Epidermal melanocyte (primary cell): ENCODE measurements at regions not wholly inside any gene's neighbourhood (a gene's known extent, or its start where the extent isn't known, plus 50 kb on each side); places are given as distances from the start of the nearest gene placed in this dataset.
"Not testable (repeated sequence)": the region's sequence is repeated elsewhere in the genome, so short reads cannot be mapped to it uniquely, and the experiment has no call there.

Experiments used
- DNase-seq: peaks from one replicate; pipeline ENCODE4 v3.0.0; 2011; ENCODE audit warnings: low spot score; ENCODE audit not compliant: insufficient read length

- DNase-seq: no peak
Measured at GRCh38 chr16:9141813-9142212, 50.4 kb downstream of the HAPSTR1 start.

- DNase-seq: no peak
Measured at GRCh38 chr16:9144106-9144505, 52.7 kb downstream of the HAPSTR1 start.

GRCh38 chr16:9148374-9149015, 57.1 kb downstream of the HAPSTR1 start:
- no peak for DNase-seq

- DNase-seq: no peak
Measured at GRCh38 chr16:9151074-9151473, 59.6 kb downstream of the HAPSTR1 start.

GRCh38 chr16:9151597-9151996, 60.2 kb downstream of the HAPSTR1 start:
- DNase-seq: no peak

GRCh38 chr16:9152649-9153501, 61.4 kb downstream of the HAPSTR1 start:
- DNase-seq: no peak

GRCh38 chr16:9153502-9153864, 62.0 kb downstream of the HAPSTR1 start:
- no peak for DNase-seq

- DNase-seq: no peak
Measured at GRCh38 chr16:9154567-9155410, 63.3 kb downstream of the HAPSTR1 start.

GRCh38 chr16:9155871-9156270, 64.4 kb downstream of the HAPSTR1 start:
- no peak for DNase-seq

GRCh38 chr16:9159839-9160550, 68.6 kb downstream of the HAPSTR1 start:
- DNase-seq: no peak

- no peak for DNase-seq
Measured at GRCh38 chr16:9160551-9160911, 69.1 kb downstream of the HAPSTR1 start.

- no peak for DNase-seq
Measured at GRCh38 chr16:9165681-9166080, 74.2 kb downstream of the HAPSTR1 start.

GRCh38 chr16:9166326-9166993, 75.0 kb downstream of the HAPSTR1 start:
- DNase-seq: not testable (repeated sequence)

- no peak for DNase-seq
Measured at GRCh38 chr16:9169094-9169493, 77.7 kb downstream of the HAPSTR1 start.

GRCh38 chr16:9170470-9170869, 79.0 kb downstream of the HAPSTR1 start:
- no peak for DNase-seq

GRCh38 chr16:9176547-9177418, 85.3 kb downstream of the HAPSTR1 start:
- no peak for DNase-seq

- DNase-seq: no peak
Measured at GRCh38 chr16:9177861-9178260, 86.4 kb downstream of the HAPSTR1 start.

GRCh38 chr16:9183682-9184353, 92.4 kb downstream of the HAPSTR1 start:
- no peak for DNase-seq

GRCh38 chr16:9184354-9184690, 92.9 kb downstream of the HAPSTR1 start:
- no peak for DNase-seq
